Activated naive CD4-positive, alpha-beta T cell treated with anti-CD3 and anti-CD28 coated beads, Interleukin-2, amount 10 ng/mL, durations not matched to agents 7 days and 5 days (primary cell): ENCODE measurements at regions not wholly inside any gene's neighbourhood (a gene's known extent, or its start where the extent isn't known, plus 50 kb on each side); places are given as distances from the start of the nearest gene placed in this dataset.

Experiments used
- CTCF ChIA-PET: fragments of 350-600 bp; sonication (Branson Sonifier 250); formaldehyde crosslinking; loops from one replicate; lab custom pipeline; 2021; ENCODE audit warnings: antibody characterized with exemption; lab: Charles Lee
- DNase-seq: peaks from one replicate; pipeline ENCODE4 v3.0.0-alpha.2; 2020
- H3K27ac Mint-ChIP-seq: one replicate; pipeline ENCODE4 v1.8.0; 2021; ENCODE audit warnings: mild to moderate bottlenecking, moderate library complexity, mixed read lengths
- H3K27me3 Mint-ChIP-seq: one replicate; pipeline ENCODE4 v1.8.0; 2021; ENCODE audit warnings: mild to moderate bottlenecking, mixed read lengths
- H3K36me3 Mint-ChIP-seq: one replicate; pipeline ENCODE4 v1.8.0; 2021; ENCODE audit warnings: mixed read lengths
- H3K4me1 Mint-ChIP-seq: one replicate; pipeline ENCODE4 v1.8.0; 2021; ENCODE audit warnings: mixed read lengths
- H3K4me3 Mint-ChIP-seq: one replicate; pipeline ENCODE4 v1.8.0; 2021; ENCODE audit warnings: mild to moderate bottlenecking, moderate library complexity, mixed read lengths
- H3K9me3 Mint-ChIP-seq: one replicate; pipeline ENCODE4 v1.8.0; 2021; ENCODE audit warnings: mixed read lengths

DNA sequence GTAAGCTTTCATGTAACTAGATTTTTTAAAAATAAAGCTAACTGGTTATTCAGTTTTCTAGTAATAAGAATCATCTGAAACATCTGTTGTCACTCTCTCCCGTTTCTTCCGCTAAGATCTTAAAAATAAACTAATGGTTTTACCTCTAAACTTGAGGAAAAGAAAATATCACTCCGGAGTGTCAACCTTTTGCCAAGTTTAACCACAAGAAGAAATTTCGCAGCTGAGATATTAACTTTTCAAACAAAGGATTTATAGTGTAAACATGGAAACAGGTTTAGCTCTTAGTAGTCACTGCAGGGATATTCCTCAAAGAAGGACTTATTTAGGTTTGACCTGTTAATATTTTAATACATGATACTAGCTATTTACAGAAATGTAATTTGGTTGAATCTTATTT lies 954.9 kb downstream of the ADGRL2 start:
- no peaks in the 10 kb centered on the region for H3K27me3 Mint-ChIP-seq
- no peaks in the 10 kb centered on the region for H3K4me1 Mint-ChIP-seq
- no peak overlapping the region for H3K27ac Mint-ChIP-seq
- H3K36me3 Mint-ChIP-seq, result no peaks in the 10 kb centered on the region
- CTCF ChIA-PET, result interaction anchor here (0.6 kb wide), 1 partner anchor 780 kb away, joined by 3 read pairs; no protein-coding TSS in a partner anchor
- no peak overlapping the region for H3K4me3 Mint-ChIP-seq
- no peaks in the 10 kb centered on the region for H3K9me3 Mint-ChIP-seq
- no peak for DNase-seq

DNA sequence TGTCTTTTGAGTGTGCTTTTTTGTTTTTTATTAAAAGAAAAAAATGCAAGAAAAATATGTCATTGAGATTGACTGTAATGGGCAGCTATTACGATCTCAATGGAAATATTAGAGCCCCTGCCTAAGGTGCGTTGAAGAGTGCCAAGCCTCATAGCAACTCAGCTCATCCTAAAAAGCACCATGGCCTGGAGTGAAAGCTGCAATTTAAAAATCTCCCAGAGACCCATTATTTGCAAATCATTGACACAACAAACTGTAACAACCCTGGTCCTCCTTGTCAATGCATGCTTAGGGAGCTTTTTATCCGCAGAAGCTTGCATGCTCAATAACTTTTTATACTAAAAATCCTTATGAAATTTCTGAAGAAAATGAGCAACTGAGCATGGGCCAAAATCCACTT lies 954.5 kb downstream of the ADGRL2 start:
- H3K4me1 Mint-ChIP-seq, result no peaks in the 10 kb centered on the region
- no peaks in the 10 kb centered on the region for H3K9me3 Mint-ChIP-seq
- DNase-seq, result no peak
- CTCF ChIA-PET, result no interaction called here
- H3K36me3 Mint-ChIP-seq, result no peaks in the 10 kb centered on the region
- no peak overlapping the region for H3K4me3 Mint-ChIP-seq
- no peaks in the 10 kb centered on the region for H3K27me3 Mint-ChIP-seq
- no peak overlapping the region for H3K27ac Mint-ChIP-seq

DNA sequence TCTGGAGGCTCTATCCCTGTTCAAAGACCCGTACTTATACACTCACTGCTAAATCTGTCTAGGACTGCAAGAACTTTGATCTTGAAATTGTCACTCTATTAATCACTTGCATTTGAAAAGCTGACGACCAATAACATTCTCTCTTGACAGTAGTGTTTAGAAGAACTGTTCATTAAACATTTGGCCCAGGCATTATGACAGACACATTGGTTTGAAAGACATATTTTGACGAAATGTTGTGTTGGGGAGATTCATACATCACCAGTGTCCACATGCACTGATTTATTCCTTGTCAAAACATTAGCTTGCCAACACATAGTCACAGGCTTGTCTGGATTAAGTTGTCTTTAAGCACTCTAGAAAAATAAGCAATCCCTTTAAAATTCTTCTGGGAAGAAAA lies 951.3 kb downstream of the ADGRL2 start:
- DNase-seq, result no peak
- H3K4me1 Mint-ChIP-seq, result no peaks in the 10 kb centered on the region
- no peaks in the 10 kb centered on the region for H3K27me3 Mint-ChIP-seq
- no peak overlapping the region for H3K27ac Mint-ChIP-seq
- CTCF ChIA-PET, result no interaction called here
- no peaks in the 10 kb centered on the region for H3K9me3 Mint-ChIP-seq
- no peaks in the 10 kb centered on the region for H3K36me3 Mint-ChIP-seq
- H3K4me3 Mint-ChIP-seq, result no peak overlapping the region

DNA sequence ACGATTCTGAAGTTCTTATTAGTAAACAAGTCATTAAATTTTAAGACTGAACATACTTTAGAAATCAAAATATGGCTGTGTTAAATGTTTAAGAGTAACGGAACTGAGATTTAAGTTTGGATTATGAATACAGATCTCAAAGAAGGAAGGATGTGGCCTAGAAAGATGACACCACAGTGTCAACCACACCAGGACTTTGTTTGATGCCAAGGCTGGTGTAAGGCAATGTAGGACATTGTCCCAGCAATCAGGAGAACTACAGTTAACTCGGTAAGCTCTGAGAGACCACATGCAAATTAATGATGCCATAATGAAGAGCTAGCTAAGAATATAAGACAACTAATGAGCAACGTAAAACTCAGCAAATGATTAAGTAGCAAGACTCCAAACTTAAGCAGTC lies 932.9 kb downstream of the ADGRL2 start:
- no peak overlapping the region for H3K4me3 Mint-ChIP-seq
- no peaks in the 10 kb centered on the region for H3K4me1 Mint-ChIP-seq
- peaks cover 9% of the 10 kb centered on the region for H3K9me3 Mint-ChIP-seq
- no peak for DNase-seq
- CTCF ChIA-PET, result no interaction called here
- H3K27ac Mint-ChIP-seq, result no peak overlapping the region
- no peaks in the 10 kb centered on the region for H3K27me3 Mint-ChIP-seq
- no peaks in the 10 kb centered on the region for H3K36me3 Mint-ChIP-seq

DNA sequence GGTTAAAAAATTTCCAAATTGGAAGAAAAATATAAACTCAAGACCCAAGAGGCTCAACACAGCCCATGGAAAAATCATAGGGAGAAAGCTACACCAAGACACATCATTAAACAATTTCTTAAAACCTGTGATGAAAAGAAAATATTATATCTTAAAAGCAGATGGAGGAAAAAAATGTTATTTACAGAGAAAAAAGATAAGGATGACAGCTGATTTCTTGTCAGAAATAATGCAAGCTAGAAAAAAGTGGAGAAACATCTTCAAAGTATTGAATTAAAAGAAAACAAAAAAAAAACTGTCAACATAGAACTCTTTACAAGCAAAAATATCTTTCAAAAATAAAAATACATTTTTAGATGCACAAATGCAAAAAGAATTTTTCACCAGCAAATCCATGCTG lies 930.5 kb downstream of the ADGRL2 start:
- DNase-seq, result no peak
- H3K9me3 Mint-ChIP-seq, result peaks cover 9% of the 10 kb centered on the region
- H3K4me3 Mint-ChIP-seq, result no peak overlapping the region
- no peaks in the 10 kb centered on the region for H3K36me3 Mint-ChIP-seq
- no peak overlapping the region for H3K27ac Mint-ChIP-seq
- H3K4me1 Mint-ChIP-seq, result no peaks in the 10 kb centered on the region
- CTCF ChIA-PET, result no interaction called here
- no peaks in the 10 kb centered on the region for H3K27me3 Mint-ChIP-seq

DNA sequence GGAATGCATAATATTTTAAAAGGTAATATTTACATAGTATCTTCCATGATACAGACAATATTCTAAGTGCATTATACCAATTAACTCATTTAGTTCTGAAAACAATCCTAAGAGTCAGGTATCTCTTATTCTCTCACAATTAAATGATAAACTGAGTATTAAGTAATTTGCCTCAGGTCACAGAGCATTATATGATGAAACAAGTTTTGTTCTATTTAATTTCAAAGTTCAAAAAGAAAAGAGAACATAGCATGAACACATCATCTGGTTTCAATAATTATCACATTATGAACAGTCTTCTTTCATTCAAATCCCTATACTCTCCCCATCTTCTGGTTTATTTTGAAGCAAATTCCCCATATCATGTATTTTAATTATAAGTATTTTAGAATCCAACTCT lies 927.5 kb downstream of the ADGRL2 start:
- H3K4me3 Mint-ChIP-seq, result no peak overlapping the region
- CTCF ChIA-PET, result no interaction called here
- peaks cover 8% of the 10 kb centered on the region for H3K9me3 Mint-ChIP-seq
- H3K4me1 Mint-ChIP-seq, result no peaks in the 10 kb centered on the region
- no peaks in the 10 kb centered on the region for H3K36me3 Mint-ChIP-seq
- no peak overlapping the region for H3K27ac Mint-ChIP-seq
- H3K27me3 Mint-ChIP-seq, result no peaks in the 10 kb centered on the region
- DNase-seq, result no peak

DNA sequence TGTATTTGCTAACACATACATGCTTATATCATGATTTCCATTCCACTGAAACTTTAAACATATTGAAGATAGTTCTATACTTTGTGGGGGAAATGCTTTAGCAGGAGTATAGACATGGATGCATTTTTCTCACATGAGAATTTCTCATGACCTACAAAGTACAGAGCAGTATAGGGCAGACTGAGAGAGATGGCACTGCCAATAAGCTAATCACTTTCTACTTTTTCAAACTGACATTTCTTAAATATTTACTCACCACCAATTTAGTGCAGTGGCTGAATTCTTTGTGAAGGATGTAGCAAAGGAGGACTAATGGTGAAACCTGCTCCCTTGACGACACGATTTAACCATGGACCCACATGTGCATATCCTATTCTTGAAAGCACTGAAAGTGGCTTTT lies 923.5 kb downstream of the ADGRL2 start:
- H3K36me3 Mint-ChIP-seq, result no peaks in the 10 kb centered on the region
- DNase-seq, result no peak
- no peak overlapping the region for H3K4me3 Mint-ChIP-seq
- CTCF ChIA-PET, result no interaction called here
- no peak overlapping the region for H3K27ac Mint-ChIP-seq
- H3K4me1 Mint-ChIP-seq, result no peaks in the 10 kb centered on the region
- H3K27me3 Mint-ChIP-seq, result no peaks in the 10 kb centered on the region
- H3K9me3 Mint-ChIP-seq, result no peaks in the 10 kb centered on the region

DNA sequence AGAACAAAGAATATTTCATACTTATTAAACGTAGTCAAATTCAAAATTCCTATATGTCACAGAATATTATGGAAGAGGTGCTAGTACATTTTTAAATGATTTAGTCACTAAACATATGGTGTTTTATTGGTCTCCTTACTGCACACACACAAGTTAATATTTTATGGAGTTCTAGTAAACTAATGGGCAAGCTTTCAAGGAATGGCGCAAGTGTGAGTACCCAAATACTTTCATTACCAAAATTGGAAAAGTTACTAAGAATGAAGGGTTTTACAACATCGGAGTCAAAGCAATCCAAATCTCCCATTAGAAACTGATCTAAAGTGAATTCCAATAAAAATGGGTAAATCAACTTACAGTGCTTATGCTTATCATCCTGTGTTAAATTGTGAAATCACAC lies 921.9 kb downstream of the ADGRL2 start:
- no peaks in the 10 kb centered on the region for H3K27me3 Mint-ChIP-seq

DNA sequence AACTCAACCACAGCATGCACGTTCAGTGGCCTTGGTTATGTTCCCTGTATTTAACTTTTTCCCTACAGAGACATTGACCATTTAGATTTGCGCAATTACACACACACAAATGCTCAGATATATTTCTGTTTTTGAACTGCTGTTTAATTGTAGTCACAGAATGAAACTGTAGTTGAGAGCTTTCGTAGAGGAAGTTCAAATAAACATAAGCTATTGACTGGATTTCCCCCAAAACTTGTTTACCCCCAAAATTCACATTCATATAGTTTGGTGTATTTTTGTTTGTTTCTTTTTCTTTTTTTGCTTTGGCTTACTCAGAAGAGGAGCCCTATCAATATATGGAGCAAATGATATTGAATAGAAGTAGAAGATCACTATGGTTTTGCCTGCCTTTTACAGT lies 921.0 kb downstream of the ADGRL2 start:
- no peaks in the 10 kb centered on the region for H3K36me3 Mint-ChIP-seq
- DNase-seq, result no peak
- no peaks in the 10 kb centered on the region for H3K9me3 Mint-ChIP-seq
- H3K27me3 Mint-ChIP-seq, result no peaks in the 10 kb centered on the region
- CTCF ChIA-PET, result interaction anchor here (0.6 kb wide), 1 partner anchor 18 kb away, joined by 3 read pairs; no protein-coding TSS in a partner anchor
- H3K4me3 Mint-ChIP-seq, result no peak overlapping the region
- no peak overlapping the region for H3K27ac Mint-ChIP-seq
- H3K4me1 Mint-ChIP-seq, result no peaks in the 10 kb centered on the region

More for the DNA sequence above, 921.9 kb downstream of the ADGRL2 start:
- CTCF ChIA-PET, result no interaction called here
- no peak overlapping the region for H3K4me3 Mint-ChIP-seq
- H3K4me1 Mint-ChIP-seq, result no peaks in the 10 kb centered on the region
- no peak for DNase-seq
- no peaks in the 10 kb centered on the region for H3K36me3 Mint-ChIP-seq
- H3K9me3 Mint-ChIP-seq, result no peaks in the 10 kb centered on the region
- H3K27ac Mint-ChIP-seq, result no peak overlapping the region

DNA sequence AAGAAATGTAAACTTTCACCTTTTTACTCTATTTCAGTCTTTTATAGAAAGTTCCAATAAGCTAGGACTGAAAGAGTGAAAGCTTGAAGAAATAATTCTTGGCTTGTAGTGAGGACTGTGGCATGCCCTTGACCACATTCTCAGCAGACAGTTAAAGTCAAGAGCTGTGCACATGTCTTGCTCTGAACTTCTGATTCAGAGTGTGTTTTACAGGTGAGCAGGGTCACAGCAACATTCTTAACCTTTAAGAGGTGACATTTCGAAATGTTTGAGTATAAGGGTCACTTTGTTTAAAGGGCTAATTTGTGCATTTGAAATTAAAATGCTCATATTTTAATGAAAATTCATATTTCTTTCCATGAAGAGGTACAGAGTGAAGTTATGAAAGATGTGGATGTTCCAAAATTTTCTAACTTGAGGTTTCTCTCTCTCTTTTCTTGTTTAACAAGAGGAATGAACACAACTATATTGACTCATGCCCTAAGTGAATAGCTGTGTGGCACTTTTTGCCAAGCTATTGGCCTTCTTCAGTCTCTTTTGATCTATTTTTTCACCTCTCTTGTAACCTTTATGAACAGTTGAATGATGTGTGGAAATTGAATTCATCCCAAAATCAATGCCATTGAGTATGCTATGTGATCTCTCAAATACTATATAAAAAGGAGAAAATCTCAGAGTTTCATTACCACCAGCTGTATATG lies 918.1 kb downstream of the ADGRL2 start:
- no peak overlapping the region for H3K27ac Mint-ChIP-seq
- H3K27me3 Mint-ChIP-seq, result no peaks in the 10 kb centered on the region
- DNase-seq, result no peak
- no peaks in the 10 kb centered on the region for H3K4me1 Mint-ChIP-seq
- no peaks in the 10 kb centered on the region for H3K9me3 Mint-ChIP-seq
- no peak overlapping the region for H3K4me3 Mint-ChIP-seq
- CTCF ChIA-PET, result no interaction called here
- no peaks in the 10 kb centered on the region for H3K36me3 Mint-ChIP-seq

DNA sequence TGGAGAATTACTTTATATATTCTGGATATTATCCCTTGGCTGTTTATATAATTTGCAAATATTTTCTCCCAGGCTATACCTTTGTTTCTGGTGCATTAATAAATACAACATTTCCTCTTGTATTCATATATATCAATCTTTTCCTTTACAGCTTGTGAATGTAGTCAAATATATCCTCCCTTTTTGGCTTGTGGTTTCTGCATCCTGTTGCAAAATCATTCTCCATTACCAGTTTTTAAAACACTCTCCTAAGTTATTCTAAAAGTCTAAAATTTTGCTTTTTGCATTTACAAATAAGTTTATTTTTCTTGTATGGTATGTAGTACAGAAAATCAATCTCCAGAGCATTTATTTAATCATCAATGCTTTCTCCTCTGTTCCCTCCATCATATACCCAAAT lies 909.4 kb downstream of the ADGRL2 start:
- Mint-ChIP-seq H3K36me3 (no peaks in the 10 kb centered on the region), H3K9me3 (no peaks in the 10 kb centered on the region), H3K4me3 (no peak overlapping the region), H3K27ac (no peak overlapping the region), H3K27me3 (no peaks in the 10 kb centered on the region), H3K4me1 (no peaks in the 10 kb centered on the region)
- CTCF ChIA-PET, result no interaction called here
- DNase-seq, result no peak

DNA sequence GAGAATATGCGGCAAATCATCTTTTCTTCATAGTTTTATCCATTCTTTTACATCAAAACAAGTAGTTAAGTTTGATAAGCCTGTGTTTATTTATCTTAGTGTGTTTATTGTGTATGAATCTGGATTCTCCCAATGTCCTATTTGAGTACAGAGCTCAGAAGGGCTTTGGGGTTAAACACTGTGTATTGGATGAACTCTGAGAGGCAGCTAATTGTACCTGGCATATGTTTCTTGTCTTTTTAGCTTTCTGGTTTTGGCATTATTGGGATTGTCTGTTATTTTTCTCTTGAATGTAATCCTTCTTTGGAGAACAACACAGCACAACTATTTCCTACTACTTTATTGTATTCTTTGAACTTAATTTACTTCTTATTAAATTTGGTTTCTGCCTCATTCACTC lies 906.9 kb downstream of the ADGRL2 start:
- DNase-seq, result no peak
- Mint-ChIP-seq H3K36me3 (no peaks in the 10 kb centered on the region), H3K27me3 (no peaks in the 10 kb centered on the region), H3K9me3 (no peaks in the 10 kb centered on the region), H3K4me1 (no peaks in the 10 kb centered on the region), H3K27ac (no peak overlapping the region), H3K4me3 (no peak overlapping the region)
- CTCF ChIA-PET, result no interaction called here

DNA sequence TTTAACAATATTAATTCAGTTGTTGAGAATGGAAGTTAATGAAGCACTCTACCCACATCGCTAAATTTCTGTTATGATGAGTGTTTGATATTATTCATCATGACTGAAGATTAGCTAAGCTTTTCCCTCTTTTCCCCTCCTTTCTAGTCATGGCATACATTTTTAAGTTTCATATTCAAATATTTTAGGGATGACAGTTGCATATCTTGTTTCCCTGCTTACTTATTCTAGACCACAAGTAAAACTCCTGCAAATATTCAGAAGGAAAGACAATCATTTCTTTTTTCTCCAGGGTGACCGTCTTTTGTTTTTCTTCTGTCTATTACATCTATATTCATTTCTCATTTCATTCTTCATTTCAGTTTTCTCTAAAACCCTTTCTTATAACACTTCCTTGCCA lies 906.0 kb downstream of the ADGRL2 start:
- CTCF ChIA-PET, result no interaction called here
- Mint-ChIP-seq H3K27ac (no peak overlapping the region), H3K9me3 (no peaks in the 10 kb centered on the region), H3K27me3 (no peaks in the 10 kb centered on the region), H3K36me3 (no peaks in the 10 kb centered on the region), H3K4me3 (no peak overlapping the region), H3K4me1 (no peaks in the 10 kb centered on the region)
- no peak for DNase-seq

DNA sequence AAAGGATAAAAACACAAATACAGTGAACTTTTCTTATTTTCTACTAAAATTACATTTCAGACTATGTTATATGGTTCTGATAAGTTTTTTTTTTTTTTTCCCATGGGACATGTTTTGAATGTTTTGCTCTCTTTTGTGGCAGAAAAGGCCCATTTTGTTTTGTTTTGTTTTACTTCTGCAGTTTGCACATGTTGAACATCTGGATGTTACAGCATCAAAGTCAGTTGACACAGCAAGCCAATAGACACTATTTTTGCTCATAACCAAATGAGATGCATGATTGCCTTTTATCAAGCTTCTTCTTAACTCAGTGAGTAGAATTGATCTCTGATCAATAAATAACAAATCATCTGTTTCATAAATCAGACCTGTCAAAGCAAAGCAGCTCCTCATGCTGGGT lies 904.2 kb downstream of the ADGRL2 start:
- Mint-ChIP-seq H3K36me3 (no peaks in the 10 kb centered on the region), H3K9me3 (no peaks in the 10 kb centered on the region), H3K4me1 (no peaks in the 10 kb centered on the region), H3K4me3 (no peak overlapping the region), H3K27ac (no peak overlapping the region), H3K27me3 (no peaks in the 10 kb centered on the region)
- CTCF ChIA-PET, result no interaction called here
- DNase-seq, result no peak

DNA sequence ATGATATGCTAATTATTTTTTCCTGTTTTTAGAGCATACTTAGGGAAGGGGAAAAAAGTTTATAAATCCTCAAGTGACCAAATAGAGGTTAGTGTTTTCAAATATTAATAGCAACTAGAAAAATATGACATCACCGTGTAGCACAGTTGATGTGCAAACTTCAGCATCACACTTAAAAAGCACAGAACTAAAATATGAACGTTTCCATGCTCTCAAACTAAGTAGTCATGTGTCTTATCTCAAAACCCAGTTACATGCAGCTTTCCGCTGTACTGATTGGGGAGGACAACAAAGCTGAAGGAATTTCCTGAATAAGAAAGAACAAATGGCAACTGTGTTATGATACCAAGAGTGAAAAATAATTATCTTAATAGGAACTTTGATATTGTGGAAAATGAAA lies 903.7 kb downstream of the ADGRL2 start:
- Mint-ChIP-seq H3K4me3 (no peak overlapping the region), H3K9me3 (no peaks in the 10 kb centered on the region), H3K36me3 (no peaks in the 10 kb centered on the region), H3K27me3 (no peaks in the 10 kb centered on the region), H3K27ac (no peak overlapping the region), H3K4me1 (no peaks in the 10 kb centered on the region)
- CTCF ChIA-PET, result no interaction called here
- no peak for DNase-seq

DNA sequence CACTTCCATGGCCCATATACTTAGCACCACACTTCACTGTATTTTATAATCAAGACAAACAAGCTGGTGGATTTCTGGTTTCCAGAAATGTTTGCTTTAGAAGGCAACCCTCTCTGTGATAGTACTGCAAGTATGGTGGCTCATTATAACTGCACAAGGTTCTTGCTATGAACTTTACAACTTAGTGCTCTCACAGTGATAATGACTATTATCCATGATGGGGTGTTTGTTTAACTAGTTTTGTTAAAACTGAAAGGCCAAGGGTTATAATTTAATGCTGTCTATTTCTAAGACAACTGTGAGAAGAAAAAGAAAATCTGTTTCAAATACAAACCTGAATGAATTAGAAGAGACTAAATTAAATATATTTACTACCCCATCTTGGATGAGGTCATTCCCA lies 903.2 kb downstream of the ADGRL2 start:
- no peak for DNase-seq
- H3K4me3 Mint-ChIP-seq, result no peak overlapping the region
- H3K9me3 Mint-ChIP-seq, result no peaks in the 10 kb centered on the region
- no peaks in the 10 kb centered on the region for H3K36me3 Mint-ChIP-seq
- CTCF ChIA-PET, result no interaction called here
- no peak overlapping the region for H3K27ac Mint-ChIP-seq
- H3K27me3 Mint-ChIP-seq, result no peaks in the 10 kb centered on the region
- no peaks in the 10 kb centered on the region for H3K4me1 Mint-ChIP-seq
